Skeletal muscle tissue (tissue), 3 donors: ENCODE measurements at regions not wholly inside any gene's neighbourhood (a gene's known extent, or its start where the extent isn't known, plus 50 kb on each side); places are given as distances from the start of the nearest gene placed in this dataset.

Source experiments
- H3K27ac ChIP-seq: one replicate; pipeline ENCODE4 v1.7.0; 2013; ENCODE audit warnings: mild to moderate bottlenecking, low read depth, low read length, inconsistent platforms
- H3K27me3 ChIP-seq, 3 donors: one replicate each; pipeline ENCODE4 v1.7.0; 2013; ENCODE audit warnings: low read length in 3 of 3; ENCODE audit not compliant: control insufficient read depth in 3 of 3, insufficient read depth in 3 of 3
- H3K36me3 ChIP-seq, 3 donors: one replicate each; pipeline ENCODE4 v1.7.0; 2013; ENCODE audit warnings: low read length in 3 of 3; ENCODE audit not compliant: control insufficient read depth in 3 of 3, insufficient read depth in 3 of 3
- H3K4me1 ChIP-seq, 3 donors: one replicate each; pipeline ENCODE4 v1.7.0; 2013; ENCODE audit warnings: low read length in 3 of 3, mild to moderate bottlenecking in 3 of 3; ENCODE audit not compliant: control insufficient read depth in 3 of 3, insufficient read depth in 3 of 3
- H3K4me3 ChIP-seq, 3 donors: one replicate each; pipeline ENCODE4 v1.7.0; 2013; ENCODE audit warnings: low read length in 3 of 3
- H3K9ac ChIP-seq, 3 donors: one replicate each; pipeline ENCODE4 v1.7.0; 2013; ENCODE audit warnings: low read length in 3 of 3, mild to moderate bottlenecking in 3 of 3, moderate library complexity in 2 of 3, low read depth in 1 of 3
- H3K9me3 ChIP-seq, 3 donors: one replicate each; pipeline ENCODE4 v1.7.0; 2013; ENCODE audit warnings: low read length in 3 of 3; ENCODE audit not compliant: control insufficient read depth in 3 of 3
- donor health status: Osteomylitis.

DNA sequence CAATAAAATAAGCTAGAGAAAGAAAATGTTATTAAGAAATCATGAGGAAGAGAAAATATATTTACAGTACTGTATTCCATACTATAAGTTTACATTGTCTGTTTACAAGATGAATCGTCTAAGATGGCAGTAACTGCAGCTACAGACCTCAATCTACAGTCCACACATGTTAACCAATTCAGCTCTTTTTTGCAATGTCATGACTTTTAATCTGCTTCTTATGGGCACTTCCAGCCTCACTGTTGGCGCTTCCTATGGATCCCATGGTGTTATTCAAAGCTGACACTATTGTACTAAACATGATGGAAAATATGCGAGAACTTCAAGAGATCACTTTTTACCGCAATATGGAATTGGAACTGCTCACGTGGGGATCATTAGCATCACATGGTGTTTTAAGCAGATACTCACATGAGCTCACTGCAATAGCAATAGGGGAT is 451.5 kb upstream of the CITED2 start:
- Histone ChIP-seq H3K4me1 (peaks cover 0 to 10% (median 4%) of the 10 kb centered on the region in 3 donors), H3K27ac (no peak overlapping the region), H3K4me3 (no peak overlapping the region), H3K27me3 (no peaks in the 10 kb centered on the region), H3K9me3 (no peaks in the 10 kb centered on the region), H3K36me3 (no peaks in the 10 kb centered on the region), H3K9ac (no peak overlapping the region)

DNA sequence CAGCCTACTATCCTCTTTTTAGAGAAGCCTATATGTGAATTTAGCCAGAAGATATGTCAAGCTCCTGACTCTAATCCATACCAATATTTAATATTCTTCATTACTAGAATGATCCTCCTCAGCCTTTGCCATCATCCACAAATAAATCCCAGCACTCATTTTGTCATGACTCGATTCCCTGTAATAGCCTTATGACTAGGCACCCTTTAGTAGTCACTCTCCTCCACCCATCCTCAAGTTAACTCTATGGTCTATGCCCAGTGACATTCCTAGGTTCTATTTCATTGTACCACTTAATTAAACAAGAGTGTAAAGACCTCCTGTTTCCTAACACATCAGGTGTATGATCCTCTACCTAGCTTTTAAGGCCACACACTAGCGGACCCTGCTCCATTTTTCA is 450.4 kb upstream of the CITED2 start:
- Histone ChIP-seq H3K9me3 (no peaks in the 10 kb centered on the region), H3K27ac (no peak overlapping the region), H3K4me1 (peaks cover 0 to 10% (median 4%) of the 10 kb centered on the region in 3 donors), H3K27me3 (no peaks in the 10 kb centered on the region), H3K4me3 (no peak overlapping the region), H3K9ac (no peak overlapping the region), H3K36me3 (no peaks in the 10 kb centered on the region)

DNA sequence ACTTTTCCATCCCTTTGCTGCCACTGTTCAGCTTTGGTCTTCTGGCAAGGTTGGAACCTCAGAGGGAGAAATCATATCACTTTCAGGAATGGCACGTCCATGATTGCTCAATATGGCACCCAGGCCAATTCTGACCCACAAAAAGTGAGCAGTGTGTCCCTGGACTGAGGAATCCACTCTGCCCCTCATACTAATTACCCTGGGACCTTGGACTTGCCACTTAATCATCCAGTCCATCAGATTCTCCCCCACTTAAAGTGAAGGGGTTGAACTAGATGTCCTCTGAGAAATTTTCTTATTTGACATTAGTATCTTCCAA is 449.3 kb upstream of the CITED2 start:
- H3K27me3 ChIP-seq, result no peaks in the 10 kb centered on the region
- H3K9me3 ChIP-seq, result no peaks in the 10 kb centered on the region
- H3K9ac ChIP-seq, result no peak overlapping the region
- no peaks in the 10 kb centered on the region for H3K36me3 ChIP-seq
- no peak overlapping the region for H3K4me3 ChIP-seq
- H3K27ac ChIP-seq, result no peak overlapping the region
- peaks cover 0 to 4% (median 3%) of the 10 kb centered on the region in 3 donors for H3K4me1 ChIP-seq

DNA sequence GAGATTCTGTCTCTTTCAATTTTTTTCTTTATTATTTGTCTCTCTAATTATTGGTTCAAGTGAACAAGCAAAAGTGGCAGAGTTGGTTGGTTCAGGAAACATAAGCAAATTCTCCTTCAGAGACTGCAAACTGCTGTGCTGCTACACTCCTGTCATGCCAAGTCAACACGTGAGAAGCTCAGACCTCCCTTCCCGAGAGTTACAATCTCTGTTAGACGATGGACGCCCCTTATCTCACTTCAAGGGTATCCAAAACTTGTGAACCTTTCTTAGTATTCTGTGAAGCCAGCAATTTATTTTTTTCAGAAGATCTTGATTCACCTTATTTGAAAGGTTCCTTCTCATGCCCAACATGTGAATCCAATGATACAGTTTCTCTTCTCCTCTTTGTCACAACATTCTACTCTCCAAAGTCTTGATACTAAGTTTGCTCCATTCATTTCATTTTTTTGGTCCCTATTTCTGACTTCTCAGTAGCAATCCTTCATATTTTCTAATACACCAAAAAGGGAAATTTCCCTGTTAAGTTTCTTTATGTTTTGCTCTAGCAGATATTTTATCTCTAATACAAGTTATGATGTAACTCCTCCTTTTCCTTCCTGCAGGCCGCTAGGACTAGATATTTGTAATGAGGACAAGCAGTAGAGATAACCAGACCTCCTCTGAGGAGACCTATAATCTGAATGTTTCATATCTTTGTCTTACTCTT is 448.8 kb upstream of the CITED2 start:
- no peak overlapping the region for H3K9ac ChIP-seq
- H3K27ac ChIP-seq, result no peak overlapping the region
- no peaks in the 10 kb centered on the region for H3K36me3 ChIP-seq
- H3K9me3 ChIP-seq, result no peaks in the 10 kb centered on the region
- peaks cover 0 to 4% (median 0%) of the 10 kb centered on the region in 3 donors for H3K4me1 ChIP-seq
- H3K27me3 ChIP-seq, result no peaks in the 10 kb centered on the region
- no peak overlapping the region for H3K4me3 ChIP-seq

DNA sequence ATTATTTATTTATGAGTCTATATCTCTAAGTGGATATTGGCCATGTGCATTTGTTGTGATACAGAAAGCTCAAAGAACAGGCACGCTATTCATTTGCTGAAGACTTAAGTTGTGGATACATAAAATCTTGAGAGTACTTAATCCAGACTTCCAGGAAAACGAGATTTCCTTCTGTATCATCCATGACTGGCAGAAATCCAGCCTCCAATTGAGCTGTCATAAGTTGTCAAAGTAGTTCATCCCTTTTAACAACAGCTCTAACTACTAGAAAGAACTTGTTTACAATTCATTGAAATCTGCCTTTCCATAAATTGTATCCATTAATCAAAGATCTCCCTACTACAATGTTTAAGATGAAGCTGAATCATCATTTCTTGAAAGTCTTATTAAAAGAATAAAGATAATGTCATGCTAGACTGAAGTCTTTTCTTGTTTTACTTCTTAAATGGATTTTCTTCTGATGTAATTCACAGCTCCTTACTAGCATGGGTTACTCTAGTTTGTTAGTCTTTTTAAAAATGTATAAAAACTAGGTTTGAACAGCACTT is 447.3 kb upstream of the CITED2 start:
- Histone ChIP-seq H3K4me1 (peaks cover 0 to 4% (median 0%) of the 10 kb centered on the region in 3 donors), H3K36me3 (no peaks in the 10 kb centered on the region), H3K27ac (no peak overlapping the region), H3K9me3 (no peaks in the 10 kb centered on the region), H3K9ac (no peak overlapping the region), H3K4me3 (no peak overlapping the region), H3K27me3 (no peaks in the 10 kb centered on the region)

DNA sequence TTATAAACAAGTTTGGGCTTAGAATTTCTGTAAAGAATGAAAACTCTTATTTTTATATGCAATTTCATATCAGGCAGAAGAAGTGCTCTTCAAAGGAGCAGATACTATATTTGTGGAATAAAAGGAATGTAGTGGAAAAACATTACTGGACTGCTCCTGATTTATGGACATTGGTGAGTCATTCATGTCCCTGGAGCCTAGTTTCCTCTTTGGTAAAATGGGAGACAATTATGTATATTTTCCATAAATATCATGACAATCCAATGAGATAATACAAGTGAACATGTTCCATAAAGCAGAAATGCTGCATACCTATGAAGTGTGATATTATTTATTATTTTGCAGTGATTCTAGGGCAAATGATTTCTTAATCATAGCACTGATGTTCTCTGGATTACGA is 445.8 kb upstream of the CITED2 start:
- no peaks in the 10 kb centered on the region for H3K36me3 ChIP-seq
- no peaks in the 10 kb centered on the region for H3K27me3 ChIP-seq
- H3K4me1 ChIP-seq, result peaks cover 0 to 4% (median 0%) of the 10 kb centered on the region in 3 donors
- no peak overlapping the region for H3K9ac ChIP-seq
- no peak overlapping the region for H3K4me3 ChIP-seq
- H3K9me3 ChIP-seq, result no peaks in the 10 kb centered on the region
- no peak overlapping the region for H3K27ac ChIP-seq

DNA sequence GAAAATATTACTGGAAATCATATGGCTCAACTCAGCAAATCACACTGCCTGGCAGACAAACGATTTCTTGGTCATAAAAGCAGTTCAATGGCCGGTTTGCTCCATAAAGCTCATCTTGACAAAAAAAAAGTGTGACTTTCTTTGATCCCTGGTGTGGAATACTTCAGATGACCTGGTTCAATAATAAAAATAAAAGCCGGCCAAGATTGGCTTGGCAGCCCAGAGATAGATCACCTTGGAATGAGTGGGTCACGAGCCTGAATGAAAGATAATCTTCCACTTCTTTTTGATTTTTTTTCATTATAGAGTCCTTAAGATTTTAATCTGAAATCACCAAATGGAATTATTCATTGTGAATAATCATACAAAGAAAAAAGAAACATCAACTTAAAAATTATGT is 445.3 kb upstream of the CITED2 start:
- Histone ChIP-seq H3K4me1 (peaks cover 0 to 4% (median 0%) of the 10 kb centered on the region in 3 donors), H3K36me3 (no peaks in the 10 kb centered on the region), H3K9ac (no peak overlapping the region), H3K27me3 (no peaks in the 10 kb centered on the region), H3K4me3 (no peak overlapping the region), H3K9me3 (no peaks in the 10 kb centered on the region), H3K27ac (no peak overlapping the region)

DNA sequence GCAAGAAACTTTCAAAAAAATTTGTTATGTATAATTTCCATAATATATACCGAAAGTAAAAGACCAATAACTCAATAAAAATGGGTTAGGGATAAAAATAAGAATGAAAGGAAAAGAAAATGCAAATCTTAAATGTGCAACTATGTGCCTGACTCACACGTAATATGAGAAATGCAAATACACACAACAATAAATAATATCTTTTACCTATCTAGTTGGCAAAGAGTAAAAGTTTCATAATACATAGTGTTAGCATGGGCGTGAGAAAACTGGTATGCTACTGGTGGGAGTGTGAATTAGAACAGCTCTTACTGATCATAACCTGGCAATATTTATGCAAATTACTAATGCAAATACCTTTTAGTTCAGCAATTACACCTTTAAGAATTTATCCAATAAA is 438.5 kb upstream of the CITED2 start:
- Histone ChIP-seq H3K9me3 (no peaks in the 10 kb centered on the region), H3K27me3 (no peaks in the 10 kb centered on the region), H3K27ac (no peak overlapping the region), H3K36me3 (no peaks in the 10 kb centered on the region), H3K4me3 (no peak overlapping the region), H3K9ac (no peak overlapping the region), H3K4me1 (no peaks in the 10 kb centered on the region)

DNA sequence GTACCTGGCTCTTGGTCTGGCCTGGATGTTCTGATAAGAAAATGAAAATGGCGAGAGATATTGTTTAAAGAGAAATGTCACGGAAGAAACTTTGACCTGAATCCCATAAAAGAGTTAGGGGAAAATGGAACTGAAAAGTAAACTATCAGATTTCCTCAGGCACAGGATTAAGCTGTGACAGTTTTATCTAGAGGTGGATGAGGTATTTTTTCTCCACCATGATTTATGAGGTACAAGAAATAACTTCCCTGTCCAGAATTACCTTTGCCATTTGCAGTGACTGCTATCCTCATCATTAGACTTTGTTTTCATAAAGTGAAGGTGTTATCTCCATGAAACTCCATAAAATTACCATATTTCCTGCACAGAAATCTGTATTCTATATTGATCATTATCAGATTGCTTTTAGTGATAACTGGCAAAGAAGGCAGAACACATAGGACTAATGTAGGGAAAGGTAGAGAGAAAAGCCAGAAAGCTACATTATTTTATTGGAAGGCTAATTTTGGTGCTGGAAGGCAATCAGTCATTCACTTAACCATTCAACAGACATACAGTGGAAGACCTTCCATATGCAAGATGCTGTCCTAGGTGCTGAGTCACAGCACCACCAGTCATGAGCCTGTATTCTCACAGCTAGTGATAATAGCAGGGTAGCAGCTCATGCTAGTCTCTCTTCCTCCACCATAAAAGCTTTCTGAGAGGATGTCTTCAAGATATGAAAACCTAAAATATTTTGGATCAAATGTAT is 427.3 kb upstream of the CITED2 start:
- Histone ChIP-seq H3K9ac (no peak overlapping the region), H3K36me3 (no peaks in the 10 kb centered on the region), H3K4me1 (peaks cover 0 to 4% (median 3%) of the 10 kb centered on the region in 3 donors), H3K4me3 (no peak overlapping the region), H3K9me3 (no peaks in the 10 kb centered on the region), H3K27me3 (no peaks in the 10 kb centered on the region), H3K27ac (no peak overlapping the region)

DNA sequence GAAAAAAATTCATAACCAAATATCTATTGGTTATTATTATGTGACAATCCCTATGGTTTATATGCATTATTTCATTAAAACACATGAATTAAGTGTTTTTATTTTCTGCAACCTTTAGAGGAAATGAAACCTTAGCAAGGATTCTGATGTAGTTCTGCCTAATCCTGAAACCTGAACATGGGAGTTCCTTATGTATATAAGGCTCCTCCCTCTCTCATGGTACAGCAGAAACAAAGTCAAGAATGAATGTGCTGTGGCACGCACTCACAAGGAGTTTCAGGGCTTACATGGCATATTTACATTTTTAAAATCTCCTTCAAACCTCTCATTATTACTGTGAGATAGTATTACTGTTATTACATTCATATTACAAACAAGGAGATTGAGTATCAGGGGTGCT is 426.4 kb upstream of the CITED2 start:
- peaks cover 0 to 4% (median 3%) of the 10 kb centered on the region in 3 donors for H3K4me1 ChIP-seq
- H3K27ac ChIP-seq, result no peak overlapping the region
- no peak overlapping the region for H3K4me3 ChIP-seq
- H3K9me3 ChIP-seq, result no peaks in the 10 kb centered on the region
- H3K9ac ChIP-seq, result no peak overlapping the region
- H3K27me3 ChIP-seq, result no peaks in the 10 kb centered on the region
- no peaks in the 10 kb centered on the region for H3K36me3 ChIP-seq
